Skin of body (tissue), 1 donor: ENCODE measurements at regions not wholly inside any gene's neighbourhood (a gene's known extent, or its start where the extent isn't known, plus 50 kb on each side); places are given as distances from the start of the nearest gene placed in this dataset.

Experiments used
- DNase-seq: peaks from one replicate; lab custom pipeline; 2025; lab: John Stamatoyannopoulos, UW

- DNase-seq: no peak
These were observed 64.2 kb upstream of the PJA1 start for GRCh38 chrX:69229436-69229835.

GRCh38 chrX:69228732-69229131 is 63.5 kb upstream of the PJA1 start:
- DNase-seq: no peak

GRCh38 chrX:69226459-69227158 is 61.4 kb upstream of the PJA1 start:
- no peak for DNase-seq

GRCh38 chrX:69222103-69223090 is 57.1 kb upstream of the PJA1 start:
- peak; percentile 31 for DNase-seq

GRCh38 chrX:69221239-69222102 is 56.2 kb upstream of the PJA1 start:
- DNase-seq: no peak

DNA sequence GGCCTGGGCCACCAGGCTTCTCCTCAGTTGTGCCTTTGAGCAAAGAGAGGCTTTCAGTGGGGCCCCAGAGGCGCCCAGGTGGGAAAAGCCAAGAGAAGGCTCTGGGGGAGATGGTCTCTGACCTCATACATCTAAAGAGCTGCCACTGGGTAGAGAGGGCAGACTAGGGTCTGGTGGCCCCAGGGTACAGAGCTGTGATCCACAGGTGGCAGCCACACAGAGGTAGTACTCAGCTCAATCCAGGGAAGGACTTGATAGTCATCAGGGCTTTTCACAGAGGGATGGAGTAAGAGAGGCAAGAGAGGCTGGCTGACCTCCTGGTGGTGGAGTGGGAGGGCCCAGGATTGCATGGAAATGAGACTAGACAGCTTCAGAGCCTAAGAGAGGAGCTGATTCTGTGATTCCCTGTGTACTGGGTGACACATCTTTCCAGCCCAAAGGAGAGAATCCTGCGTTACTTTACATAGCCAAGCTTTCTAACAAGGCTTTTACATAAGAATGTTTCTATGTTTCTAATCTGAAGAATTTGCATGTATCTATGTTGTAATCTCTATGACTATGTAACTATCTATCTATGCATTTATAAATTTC is 53.2 kb upstream of the PJA1 start:
- no peak for DNase-seq

- DNase-seq: no peak
These were observed 51.7 kb upstream of the PJA1 start for GRCh38 chrX:69216911-69217310.

GRCh38 chrX:69216446-69216845 is 51.2 kb upstream of the PJA1 start:
- no peak for DNase-seq

GRCh38 chrX:69215161-69215875 is 50.1 kb upstream of the PJA1 start:
- DNase-seq: no peak
